Activated CD8-positive, alpha-beta memory T cell treated with anti-CD3 and anti-CD28 coated beads for 36 hours (primary cell): ENCODE measurements at regions not wholly inside any gene's neighbourhood (a gene's known extent, or its start where the extent isn't known, plus 50 kb on each side); places are given as distances from the start of the nearest gene placed in this dataset.

Experiments used
- CTCF ChIA-PET: fragments of 350-600 bp; sonication (Branson Sonifier 250); formaldehyde crosslinking; loops from one replicate; lab custom pipeline; 2021; ENCODE audit warnings: antibody characterized with exemption; lab: Charles Lee
- POLR2A ChIA-PET: fragments of 350-600 bp; sonication (Branson Sonifier 250); formaldehyde crosslinking; loops from one replicate; lab custom pipeline; 2021; ENCODE audit warnings: antibody characterized with exemption; lab: Charles Lee

GRCh38 chr2:226275215-226275614, 524.4 kb downstream of the IRS1 start:
- ChIA-PET CTCF (no interaction called here), POLR2A (no interaction called here)

GRCh38 chr2:226274143-226274542, 525.5 kb downstream of the IRS1 start:
- POLR2A ChIA-PET, result no interaction called here
- CTCF ChIA-PET, result no interaction called here

DNA sequence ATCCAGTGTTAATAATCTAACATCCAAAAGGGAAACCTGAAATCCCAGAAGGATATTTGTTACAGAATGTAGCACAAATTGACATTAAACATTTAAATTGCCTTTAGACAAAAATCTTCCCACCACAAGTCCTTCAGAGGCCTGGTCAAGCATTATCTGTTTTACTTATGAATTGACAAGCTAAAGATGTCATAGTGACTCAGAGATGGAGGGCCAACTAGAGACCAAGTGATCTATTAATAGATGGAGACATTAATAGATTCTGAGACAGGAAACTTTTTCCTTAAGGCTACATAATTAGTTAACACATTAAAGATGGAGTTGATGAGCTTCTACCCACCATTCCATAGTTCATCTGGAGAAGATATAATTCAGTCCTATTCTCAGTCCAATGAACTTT, 526.2 kb downstream of the IRS1 start:
- POLR2A ChIA-PET, result no interaction called here
- CTCF ChIA-PET, result no interaction called here

GRCh38 chr2:226272435-226272834, 527.2 kb downstream of the IRS1 start:
- CTCF ChIA-PET, result no interaction called here
- POLR2A ChIA-PET, result no interaction called here

- CTCF ChIA-PET, result no interaction called here
- POLR2A ChIA-PET, result no interaction called here
Observed at GRCh38 chr2:226270285-226271058, 529.1 kb downstream of the IRS1 start.

GRCh38 chr2:226267516-226268289, 531.9 kb downstream of the IRS1 start:
- ChIA-PET CTCF (no interaction called here), POLR2A (no interaction called here)

DNA sequence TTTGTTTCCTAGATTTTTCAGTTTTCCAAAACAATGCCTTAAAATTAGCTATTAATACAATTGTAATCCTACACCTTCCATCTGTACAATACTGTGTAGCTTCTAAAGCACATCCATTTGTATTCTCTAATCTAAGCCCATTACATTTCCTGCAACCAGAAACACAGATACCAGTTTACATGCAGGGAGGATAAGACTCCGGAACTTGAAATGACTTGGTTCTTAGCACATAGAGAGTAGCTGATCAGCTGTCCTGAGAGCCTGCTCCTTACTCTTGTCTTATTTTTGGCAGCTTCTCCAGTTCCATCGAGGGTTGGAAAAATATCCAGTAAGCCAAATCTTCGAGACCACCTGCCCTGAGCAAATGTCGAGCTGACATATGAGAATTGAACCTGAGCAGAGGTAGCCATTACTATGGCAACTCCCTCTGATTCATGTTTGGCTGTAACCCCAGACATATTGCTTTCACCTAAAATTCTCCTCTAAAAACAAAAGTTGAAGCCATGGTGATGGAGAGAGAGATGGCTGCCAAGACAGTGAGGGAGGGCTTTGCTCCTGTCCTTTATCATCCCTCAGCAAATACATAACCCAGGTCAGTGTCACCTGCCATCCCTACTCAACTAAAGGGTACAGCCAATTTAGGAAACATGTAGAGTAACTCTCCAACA, 542.8 kb downstream of the IRS1 start:
- CTCF ChIA-PET, result no interaction called here
- POLR2A ChIA-PET, result no interaction called here

GRCh38 chr2:226256237-226256636, 543.4 kb downstream of the IRS1 start:
- ChIA-PET CTCF (no interaction called here), POLR2A (no interaction called here)

- ChIA-PET POLR2A (no interaction called here), CTCF (no interaction called here)
Observed at GRCh38 chr2:226251661-226252060, 548.0 kb downstream of the IRS1 start.

DNA sequence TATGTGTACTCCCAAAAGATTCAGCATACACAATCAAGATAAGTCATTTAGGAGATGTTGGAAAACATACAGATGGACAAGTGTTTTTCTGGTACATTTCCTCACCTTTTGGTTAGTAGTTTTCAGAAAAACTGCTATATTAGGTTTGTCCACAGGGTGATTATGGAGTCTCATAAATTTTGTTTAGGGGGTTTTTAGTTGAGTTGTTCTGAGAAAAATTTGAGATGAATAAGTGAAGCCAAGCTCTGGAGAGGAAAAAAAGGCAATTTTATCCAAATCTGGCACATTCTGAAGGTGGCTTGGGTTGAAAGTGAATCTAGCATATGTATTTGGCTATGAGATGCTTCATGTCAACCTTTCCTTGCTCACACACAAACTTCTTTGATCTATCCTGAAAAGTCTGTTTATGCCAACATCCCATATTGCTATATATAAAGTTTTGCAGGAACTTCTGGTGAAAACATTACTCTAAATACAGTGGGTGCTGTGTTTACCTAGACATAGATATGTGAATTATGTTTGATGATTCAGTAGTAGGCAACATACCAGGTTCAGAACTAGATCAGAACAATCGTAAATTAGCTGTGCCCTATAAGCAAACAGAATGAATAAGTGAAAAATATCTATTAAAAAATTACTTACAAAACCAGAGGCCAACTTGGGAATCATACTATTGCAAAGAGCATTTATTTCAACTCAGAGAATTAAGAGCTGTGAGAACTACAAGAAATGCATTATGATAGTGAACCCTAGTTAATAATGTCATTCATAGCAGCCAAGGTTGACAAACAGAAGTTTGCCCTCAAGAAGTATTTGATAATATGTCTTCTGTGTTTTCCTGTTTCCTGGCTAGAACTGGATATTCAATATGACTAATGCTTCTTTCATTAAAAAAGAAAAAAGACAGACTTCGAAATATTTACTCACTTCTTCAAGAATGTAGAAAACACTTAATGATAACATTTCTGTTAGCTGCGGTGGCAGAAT, 552.0 kb downstream of the IRS1 start:
- ChIA-PET CTCF (no interaction called here), POLR2A (no interaction called here)

- ChIA-PET CTCF (no interaction called here), POLR2A (no interaction called here)
Observed at GRCh38 chr2:226234187-226234586, 565.4 kb downstream of the IRS1 start.

- ChIA-PET POLR2A (no interaction called here), CTCF (no interaction called here)
Observed at GRCh38 chr2:226233388-226233787, 566.2 kb downstream of the IRS1 start.

DNA sequence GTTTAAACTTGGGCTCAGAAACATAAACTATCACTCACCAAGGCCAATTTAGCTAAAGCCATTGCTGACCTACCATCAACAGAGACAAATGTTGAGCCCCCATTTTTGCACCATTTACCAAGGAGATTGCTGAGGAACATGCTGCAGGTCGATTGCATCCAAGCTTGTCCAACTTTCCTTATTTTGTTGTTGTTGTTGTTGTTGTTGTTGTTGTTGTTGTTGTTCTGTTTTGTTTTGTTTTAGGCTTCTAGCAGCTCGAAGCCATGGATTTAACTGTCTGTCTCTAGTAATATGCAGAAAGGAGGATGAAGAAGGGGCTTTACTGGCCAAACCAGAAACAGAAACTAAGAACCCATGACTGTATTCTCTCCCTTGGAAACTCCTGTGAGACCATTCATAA, 571.5 kb downstream of the IRS1 start:
- ChIA-PET CTCF (no interaction called here), POLR2A (no interaction called here)

GRCh38 chr2:226227341-226227740, 572.3 kb downstream of the IRS1 start:
- POLR2A ChIA-PET, result no interaction called here
- CTCF ChIA-PET, result no interaction called here

GRCh38 chr2:226223704-226224103, 575.9 kb downstream of the IRS1 start:
- ChIA-PET CTCF (no interaction called here), POLR2A (no interaction called here)

DNA sequence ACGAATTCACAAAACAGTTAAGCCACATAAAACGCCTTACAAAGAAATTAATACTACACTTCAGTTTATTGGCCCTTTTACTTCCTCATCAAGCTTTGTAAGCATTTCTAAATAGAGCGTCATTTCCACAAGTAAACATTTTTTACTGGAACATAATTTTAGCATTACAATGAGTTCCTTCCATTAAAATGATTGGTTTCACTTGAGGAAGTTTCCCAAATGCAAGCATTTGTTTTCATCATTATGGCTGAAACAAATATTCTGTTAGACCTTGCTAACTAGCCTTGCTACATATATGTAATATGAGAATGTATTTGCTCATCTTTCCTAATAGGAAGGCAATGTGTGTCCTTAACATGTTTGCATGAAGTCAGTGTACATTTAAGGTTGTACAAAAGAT, 579.1 kb downstream of the IRS1 start:
- ChIA-PET CTCF (no interaction called here), POLR2A (no interaction called here)

DNA sequence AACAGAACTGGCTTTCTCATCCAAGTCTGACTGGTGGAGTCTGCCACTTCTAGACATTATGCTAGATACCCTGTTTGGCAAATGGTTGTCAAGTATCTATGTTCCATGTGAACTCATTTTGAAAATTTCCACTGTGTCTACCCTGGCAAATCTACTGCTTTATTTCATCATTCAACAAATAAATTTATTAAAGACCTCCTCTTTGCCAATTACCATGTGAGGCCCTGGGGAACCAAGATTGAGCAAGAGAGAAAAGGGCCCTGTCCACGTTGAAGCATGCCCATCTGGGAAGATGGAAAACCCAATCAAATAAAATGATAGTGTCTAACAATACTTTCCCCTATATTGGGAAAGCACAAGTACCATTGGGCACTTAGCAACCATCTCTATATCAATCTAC, 582.4 kb downstream of the IRS1 start:
- POLR2A ChIA-PET, result no interaction called here

DNA sequence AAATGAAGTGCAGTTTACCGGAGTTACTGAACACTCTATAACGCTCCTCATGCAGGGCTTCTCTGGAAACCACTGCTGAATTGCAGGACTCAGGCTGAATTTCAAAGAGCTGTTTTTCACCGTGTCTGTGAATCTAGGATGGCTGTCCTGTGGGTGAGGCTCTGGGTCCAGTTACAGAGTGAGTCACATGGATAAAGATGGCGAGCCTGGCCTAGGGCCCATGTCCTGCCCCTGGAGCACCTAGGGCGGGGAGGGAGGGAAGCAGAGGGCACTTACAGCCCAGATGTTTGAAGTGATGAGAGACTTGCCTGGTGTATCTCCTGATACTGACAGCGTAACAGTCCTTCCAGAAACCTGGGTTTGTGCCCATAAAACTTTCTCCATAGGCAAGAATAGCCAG, 583.0 kb downstream of the IRS1 start:
- ChIA-PET CTCF (no interaction called here), POLR2A (no interaction called here)

More for the DNA sequence above, 582.4 kb downstream of the IRS1 start:
- CTCF ChIA-PET, result no interaction called here

DNA sequence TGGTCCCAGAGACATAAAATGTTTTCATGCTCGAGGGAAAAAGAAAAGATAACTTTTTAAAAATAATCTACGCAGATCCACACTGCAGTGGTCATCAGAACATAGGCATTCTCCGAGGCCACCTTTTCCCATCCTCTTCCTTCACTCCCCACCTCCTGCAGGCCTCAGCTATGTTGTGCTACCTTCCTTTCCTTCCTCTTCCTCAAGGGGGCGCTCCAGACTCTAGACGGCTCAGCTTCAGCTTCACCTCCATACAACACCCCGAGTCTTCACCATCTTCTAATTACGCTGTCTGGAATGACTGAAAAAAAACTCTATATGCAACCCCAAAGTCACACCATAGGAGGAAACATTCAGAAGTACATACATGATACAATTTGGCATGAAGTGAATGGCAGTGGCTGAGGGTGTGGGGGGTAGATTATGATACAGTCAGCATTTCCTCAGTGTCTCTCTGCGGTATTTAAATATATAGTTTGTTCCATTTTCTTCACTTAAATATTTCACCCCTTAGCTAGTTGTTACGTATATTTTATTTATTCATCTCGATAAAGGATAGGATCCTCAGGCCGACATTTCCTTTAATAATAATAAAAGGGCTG, 583.6 kb downstream of the IRS1 start:
- POLR2A ChIA-PET, result no interaction called here
- CTCF ChIA-PET, result interaction anchor here (1.0 kb wide), 1 partner anchor 584 kb away, joined by 5 read pairs; no protein-coding TSS in a partner anchor
